ENCODE measurements at regions not wholly inside any gene's neighbourhood (a gene's known extent, or its start where the extent isn't known, plus 50 kb on each side); places are given as distances from the start of the nearest gene placed in this dataset.
"Not testable (repeated sequence)": the region's sequence is repeated elsewhere in the genome, so short reads cannot be mapped to it uniquely, and the experiment has no call there.

- no peak for DNase-seq (ENCODE audit: low read depth)
Observed at GRCh38 chr18:5021558-5021957, 175.5 kb downstream of the AKAIN1 start.

GRCh38 chr18:5015213-5015612, 181.8 kb downstream of the AKAIN1 start:
- DNase-seq (ENCODE audit: low read depth) = no peak

GRCh38 chr18:5004031-5004820, 192.8 kb downstream of the AKAIN1 start:
- DNase-seq (ENCODE audit: low read depth) = not testable (repeated sequence)

GRCh38 chr18:4994710-4995109, 202.3 kb downstream of the AKAIN1 start:
- DNase-seq (ENCODE audit: low read depth) = no peak

GRCh38 chr18:4987452-4988405, 209.3 kb downstream of the AKAIN1 start:
- DNase-seq (ENCODE audit: low read depth) = no peak

- no peak for DNase-seq (ENCODE audit: low read depth)
Observed at GRCh38 chr18:4986677-4987076, 210.4 kb downstream of the AKAIN1 start.

GRCh38 chr18:4986066-4986465, 211.0 kb downstream of the AKAIN1 start:
- DNase-seq (ENCODE audit: low read depth) = no peak

- DNase-seq (ENCODE audit: low read depth) = no peak
Observed at GRCh38 chr18:4961121-4961909, 235.7 kb downstream of the AKAIN1 start.

- no peak for DNase-seq (ENCODE audit: low read depth)
Observed at GRCh38 chr18:4960578-4960977, 236.5 kb downstream of the AKAIN1 start.

- DNase-seq (ENCODE audit: low read depth) = no peak
Observed at GRCh38 chr18:4931209-4931608, 265.8 kb downstream of the AKAIN1 start.

- DNase-seq (ENCODE audit: low read depth) = no peak
Observed at GRCh38 chr18:4921548-4921947, 275.5 kb downstream of the AKAIN1 start.

GRCh38 chr18:4917509-4917908, 279.5 kb downstream of the AKAIN1 start:
- not testable (repeated sequence) for DNase-seq (ENCODE audit: low read depth)

GRCh38 chr18:4908328-4908727, 288.7 kb downstream of the AKAIN1 start:
- DNase-seq (ENCODE audit: low read depth) = no peak

- no peak for DNase-seq (ENCODE audit: low read depth)
Observed at GRCh38 chr18:4906856-4907255, 290.2 kb downstream of the AKAIN1 start.

GRCh38 chr18:4888251-4889040, 308.6 kb downstream of the AKAIN1 start:
- DNase-seq (ENCODE audit: low read depth) = no peak

- no peak for DNase-seq (ENCODE audit: low read depth)
Observed at GRCh38 chr18:4878480-4878879, 318.6 kb downstream of the AKAIN1 start.

GRCh38 chr18:4871197-4871596, 325.9 kb downstream of the AKAIN1 start:
- no peak for DNase-seq (ENCODE audit: low read depth)

GRCh38 chr18:4870177-4870773, 326.8 kb downstream of the AKAIN1 start:
- DNase-seq (ENCODE audit: low read depth) = no peak

GRCh38 chr18:4869155-4869554, 327.9 kb downstream of the AKAIN1 start:
- no peak for DNase-seq (ENCODE audit: low read depth)

GRCh38 chr18:4858379-4859127, 338.5 kb downstream of the AKAIN1 start:
- DNase-seq (ENCODE audit: low read depth) = no peak

All from stimulated activated CD8-positive, alpha-beta memory T cell treated with anti-CD3 and anti-CD28 coated beads, Interleukin-4, amount 100 ng/mL, for 24 hours (primary cell).